ENCODE measurements at regions not wholly inside any gene's neighbourhood (a gene's known extent, or its start where the extent isn't known, plus 50 kb on each side); places are given as distances from the start of the nearest gene placed in this dataset.

DNA sequence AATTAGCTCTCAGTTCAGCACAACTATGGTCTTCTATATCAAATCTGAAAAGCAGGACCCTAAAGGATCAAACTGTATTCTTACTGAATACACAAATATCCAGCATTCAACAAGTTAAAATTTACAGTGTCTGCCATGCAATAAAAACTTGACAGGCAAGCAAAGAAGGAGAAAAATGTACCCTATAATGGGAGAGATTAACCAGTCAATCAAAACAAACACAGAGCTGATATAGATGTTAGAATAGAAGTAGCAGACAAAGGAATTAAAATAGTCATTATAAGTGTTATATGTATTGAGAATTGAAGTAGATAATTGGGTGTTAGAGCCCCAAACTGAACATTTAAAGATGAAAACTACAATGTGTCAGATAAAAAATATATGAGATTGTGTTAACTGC, 914.9 kb downstream of the EPHA7 start:
- no peaks in the 10 kb centered on the region for H3K9me3 ChIP-seq (ENCODE audit: control insufficient read depth, low read depth, low read length)
- no peak overlapping the region for H3K4me2 ChIP-seq (ENCODE audit: insufficient read depth, insufficient read length, low read length)
- no peaks in the 10 kb centered on the region for H3K4me1 ChIP-seq (ENCODE audit: insufficient read depth, low read length)
- no peak overlapping the region for H3K27ac ChIP-seq (ENCODE audit: insufficient read length, low read depth, low read length)
- H2BK120ac ChIP-seq (ENCODE audit: low read depth, low read length, poor library complexity, severe bottlenecking), result no peak overlapping the region
- H4K5ac ChIP-seq (ENCODE audit: insufficient read length, low read depth, low read length), result no peak overlapping the region
- Mint-ChIP-seq H3K4me3 (no peak overlapping the region), H3K27ac (no peak overlapping the region), H3K27me3 (ENCODE audit: low read depth) (no peaks in the 10 kb centered on the region; the same call in 1 of the 2 replicates), H3K4me1 (no peaks in the 10 kb centered on the region), H3K9me3 (peaks cover under 1 to 3% of the 10 kb centered on the region in 2 experiments; a peak in 3 of 5 replicates), H3K36me3 (ENCODE audit: insufficient read depth in 1 of 3, low read depth in 3 of 3) (no peaks in the 10 kb centered on the region; a peak in 2 of 7 replicates)
- no peak overlapping the region for H4K91ac ChIP-seq (ENCODE audit: insufficient read length, low read depth, low read length)
- H2BK20ac ChIP-seq (ENCODE audit: low read depth, low read length, poor library complexity, severe bottlenecking), result no peak overlapping the region
- TF ChIP-seq, protein P1, sequence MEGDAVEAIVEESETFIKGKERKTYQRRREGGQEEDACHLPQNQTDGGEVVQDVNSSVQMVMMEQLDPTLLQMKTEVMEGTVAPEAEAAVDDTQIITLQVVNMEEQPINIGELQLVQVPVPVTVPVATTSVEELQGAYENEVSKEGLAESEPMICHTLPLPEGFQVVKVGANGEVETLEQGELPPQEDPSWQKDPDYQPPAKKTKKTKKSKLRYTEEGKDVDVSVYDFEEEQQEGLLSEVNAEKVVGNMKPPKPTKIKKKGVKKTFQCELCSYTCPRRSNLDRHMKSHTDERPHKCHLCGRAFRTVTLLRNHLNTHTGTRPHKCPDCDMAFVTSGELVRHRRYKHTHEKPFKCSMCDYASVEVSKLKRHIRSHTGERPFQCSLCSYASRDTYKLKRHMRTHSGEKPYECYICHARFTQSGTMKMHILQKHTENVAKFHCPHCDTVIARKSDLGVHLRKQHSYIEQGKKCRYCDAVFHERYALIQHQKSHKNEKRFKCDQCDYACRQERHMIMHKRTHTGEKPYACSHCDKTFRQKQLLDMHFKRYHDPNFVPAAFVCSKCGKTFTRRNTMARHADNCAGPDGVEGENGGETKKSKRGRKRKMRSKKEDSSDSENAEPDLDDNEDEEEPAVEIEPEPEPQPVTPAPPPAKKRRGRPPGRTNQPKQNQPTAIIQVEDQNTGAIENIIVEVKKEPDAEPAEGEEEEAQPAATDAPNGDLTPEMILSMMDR (conservative IDR thresholded peaks at IDR 0.05), result no peak
- no peak overlapping the region for H4K8ac ChIP-seq (replicated peaks; ENCODE audit: insufficient read length, low read depth, low read length)
- H2AK5ac ChIP-seq (ENCODE audit: insufficient read length, low read length), result no peak overlapping the region
- no peak overlapping the region for H3K4ac ChIP-seq (ENCODE audit: low read depth, low read length)
- H4K20me1 ChIP-seq (ENCODE audit: control insufficient read depth, insufficient read depth, insufficient read length), result no peaks in the 10 kb centered on the region
- H2BK5ac ChIP-seq (ENCODE audit: insufficient read length, low read length), result no peak overlapping the region
- H3K23me2 ChIP-seq (ENCODE audit: insufficient read length, low read depth, low read length, poor library complexity, severe bottlenecking), result no peaks in the 10 kb centered on the region
- H3K79me1 ChIP-seq (ENCODE audit: insufficient read depth, low read depth, low read length, poor library complexity, severe bottlenecking), result no peaks in the 10 kb centered on the region
- H3K79me2 ChIP-seq (ENCODE audit: insufficient read depth, low read length), result no peaks in the 10 kb centered on the region
- no peak for DNase-seq
- no peak overlapping the region for H2BK15ac ChIP-seq (ENCODE audit: low read depth, low read length)
- H3K23ac ChIP-seq (ENCODE audit: insufficient read length, low read depth, low read length), result no peak overlapping the region
- no peak overlapping the region for H3K9ac ChIP-seq (ENCODE audit: extremely low read depth, insufficient read length, low read length)
- no peaks in the 10 kb centered on the region for H3K27me3 ChIP-seq (ENCODE audit: insufficient read depth, low read length)
- no peak overlapping the region for H3K14ac ChIP-seq (ENCODE audit: insufficient read depth, low read length)
- no peak overlapping the region for H3K18ac ChIP-seq (ENCODE audit: insufficient read length, low read depth, low read length)
- H2BK12ac ChIP-seq (ENCODE audit: insufficient read length, low read depth, low read length), result no peak overlapping the region
- no peak overlapping the region for H3T11ph ChIP-seq (ENCODE audit: low read length)
- no peak overlapping the region for H2AFZ ChIP-seq (ENCODE audit: low read length)
- H3K56ac ChIP-seq (ENCODE audit: insufficient read length, low read depth, low read length), result no peak overlapping the region

All from H9 (cell line).